ENCODE measurements at regions not wholly inside any gene's neighbourhood (a gene's known extent, or its start where the extent isn't known, plus 50 kb on each side); places are given as distances from the start of the nearest gene placed in this dataset.
"Not testable (repeated sequence)": the region's sequence is repeated elsewhere in the genome, so short reads cannot be mapped to it uniquely, and the experiment has no call there.

- not testable (repeated sequence) for TF ChIP-seq POLR2A (IDR thresholded peaks at IDR 0.05; ENCODE audit: low read depth, low read length); TAF1 (IDR thresholded peaks at IDR 0.05; ENCODE audit: borderline replicate concordance, low read depth, low read length)
These were observed 384.7 kb upstream of the DEPDC1 start for GRCh38 chr1:68881330-68882194.

Measured in GM12892 (cell line).